OCI-LY7 (cell line): ENCODE measurements at regions not wholly inside any gene's neighbourhood (a gene's known extent, or its start where the extent isn't known, plus 50 kb on each side); places are given as distances from the start of the nearest gene placed in this dataset.

Experiments
- BruUV-seq: library from RNA; stranded (reverse); fragments of 400-500 nt; replicated peaks from 2 replicates; lab custom pipeline; 2021; lab: Mats Ljungman, UMichigan
- CTCF ChIA-PET: fragments of 300-600 bp; sonication (Branson Sonifier 250); formaldehyde crosslinking; loops from one replicate; lab custom pipeline; 2022; ENCODE audit warnings: antibody characterized with exemption; ENCODE audit not compliant: unreplicated experiment; lab: Charles Lee
- POLR2A ChIA-PET: fragments of 300-600 bp; sonication (Branson Sonifier 250); formaldehyde crosslinking; loops from one replicate; lab custom pipeline; 2022; ENCODE audit warnings: antibody characterized with exemption; lab: Charles Lee
- DNase-seq: peaks from one replicate; pipeline ENCODE4 v3.0.0-alpha.2; 2015; ENCODE audit warnings: low spot score
- H2AFZ ChIP-seq: fragments of 200-600 bp; sonication (generic), shearing (Covaris generic); 2 replicates; pipeline ENCODE4 v1.6.1; 2014; ENCODE audit warnings: mild to moderate bottlenecking, antibody characterized with exemption, low read length, moderate library complexity
- H3K27ac ChIP-seq: fragments of 200-600 bp; sonication (generic); 2 replicates; pipeline ENCODE4 v1.5.1; 2014; ENCODE audit warnings: mixed run types, low read depth, mild to moderate bottlenecking, moderate library complexity, low read length, inconsistent platforms; ENCODE audit not compliant: poor library complexity, severe bottlenecking
- H3K36me3 ChIP-seq: fragments of 200-600 bp; sonication (generic); 2 replicates; pipeline ENCODE4 v1.6.1; 2014; ENCODE audit warnings: mild to moderate bottlenecking, antibody characterized with exemption, low read length, moderate library complexity, mixed read lengths; ENCODE audit not compliant: insufficient read depth
- H3K4me1 ChIP-seq: fragments of 200-600 bp; sonication (generic); 2 replicates; pipeline ENCODE4 v1.5.1; 2014; ENCODE audit warnings: mild to moderate bottlenecking, low read length; ENCODE audit not compliant: insufficient read depth, poor library complexity, severe bottlenecking
- H3K4me2 ChIP-seq: fragments of 200-600 bp; sonication (generic); 2 replicates; pipeline ENCODE4 v1.6.1; 2014; ENCODE audit warnings: mild to moderate bottlenecking, low read length
- H3K4me3 ChIP-seq: fragments of 200-600 bp; sonication (generic); 2 replicates; pipeline ENCODE4 v1.5.1; 2014; ENCODE audit warnings: mild to moderate bottlenecking, low read depth, low read length; ENCODE audit not compliant: poor library complexity, severe bottlenecking
- H3K79me2 ChIP-seq: fragments of 200-600 bp; sonication (generic); 2 replicates; pipeline ENCODE4 v1.6.1; 2016; ENCODE audit warnings: low read depth, mild to moderate bottlenecking, low read length, moderate library complexity, mixed read lengths; ENCODE audit not compliant: insufficient read depth
- H3K9me2 ChIP-seq: fragments of 200-600 bp; sonication (generic); 2 replicates; pipeline ENCODE4 v1.6.1; 2016; ENCODE audit warnings: mild to moderate bottlenecking, low read length, mixed read lengths; ENCODE audit not compliant: insufficient read depth
- H3K9me3 ChIP-seq: fragments of 200-600 bp; sonication (generic); 2 replicates; pipeline ENCODE4 v1.6.1; 2014; ENCODE audit warnings: mild to moderate bottlenecking, mixed run types, low read length, mixed read lengths
- H4K20me1 ChIP-seq: fragments of 200-600 bp; sonication (generic); 2 replicates; pipeline ENCODE4 v1.6.1; 2014; ENCODE audit warnings: mild to moderate bottlenecking, antibody characterized with exemption, low read length, moderate library complexity, mixed read lengths; ENCODE audit not compliant: insufficient read depth
- EZH2phosphoT487 ChIP-seq: fragments of 200-600 bp; sonication (generic); IDR thresholded peaks from 2 replicates; pipeline ENCODE4 v1.6.1; 2018; ENCODE audit warnings: low read depth, borderline replicate concordance, mild to moderate bottlenecking, mixed run types, antibody characterized with exemption, low read length, moderate library complexity, mixed read lengths
- intact Hi-C: fragments of 100-400 bp; cut with micrococcal nuclease; formaldehyde crosslinking; loops from one replicate; pipeline ENCODE4 v1.10.0; 2022; ENCODE audit not compliant: unreplicated experiment
- TF ChIP-seq, protein P1 (sequence below): fragments of 200-600 bp; sonication (generic); conservative IDR thresholded peaks from 2 replicates; pipeline ENCODE4 v1.5.1; 2014; ENCODE audit warnings: mild to moderate bottlenecking, antibody characterized with exemption, low read length, moderate library complexity, mixed read lengths

DNA sequence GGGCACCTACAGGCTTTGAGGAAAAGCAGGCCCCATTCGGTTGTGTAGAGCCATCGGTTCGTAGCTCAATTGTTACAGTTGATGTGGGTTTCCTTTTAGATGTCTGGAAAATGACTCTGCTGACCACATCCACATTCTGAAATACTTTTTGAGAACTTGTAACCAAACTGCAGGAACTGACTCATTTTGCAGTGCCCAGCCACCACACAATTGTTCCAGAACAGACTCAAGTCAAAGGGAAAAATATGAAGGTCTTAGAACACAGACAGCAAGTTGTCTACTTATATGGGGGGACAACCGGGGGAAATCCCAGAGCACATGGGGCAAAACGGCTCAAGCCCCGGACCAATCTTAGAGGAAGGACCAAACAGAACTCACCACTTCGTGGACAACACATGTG is 557.6 kb upstream of the DIPK2B start:
- Histone ChIP-seq H3K4me2 (no peak overlapping the region), H3K4me3 (no peak overlapping the region), H3K36me3 (no peaks in the 10 kb centered on the region), H2AFZ (no peak overlapping the region), H3K9me2 (no peaks in the 10 kb centered on the region), H4K20me1 (no peaks in the 10 kb centered on the region), H3K27ac (no peak overlapping the region), H3K9me3 (no peaks in the 10 kb centered on the region), H3K79me2 (no peaks in the 10 kb centered on the region), H3K4me1 (no peaks in the 10 kb centered on the region)
- TF ChIP-seq, protein P1, sequence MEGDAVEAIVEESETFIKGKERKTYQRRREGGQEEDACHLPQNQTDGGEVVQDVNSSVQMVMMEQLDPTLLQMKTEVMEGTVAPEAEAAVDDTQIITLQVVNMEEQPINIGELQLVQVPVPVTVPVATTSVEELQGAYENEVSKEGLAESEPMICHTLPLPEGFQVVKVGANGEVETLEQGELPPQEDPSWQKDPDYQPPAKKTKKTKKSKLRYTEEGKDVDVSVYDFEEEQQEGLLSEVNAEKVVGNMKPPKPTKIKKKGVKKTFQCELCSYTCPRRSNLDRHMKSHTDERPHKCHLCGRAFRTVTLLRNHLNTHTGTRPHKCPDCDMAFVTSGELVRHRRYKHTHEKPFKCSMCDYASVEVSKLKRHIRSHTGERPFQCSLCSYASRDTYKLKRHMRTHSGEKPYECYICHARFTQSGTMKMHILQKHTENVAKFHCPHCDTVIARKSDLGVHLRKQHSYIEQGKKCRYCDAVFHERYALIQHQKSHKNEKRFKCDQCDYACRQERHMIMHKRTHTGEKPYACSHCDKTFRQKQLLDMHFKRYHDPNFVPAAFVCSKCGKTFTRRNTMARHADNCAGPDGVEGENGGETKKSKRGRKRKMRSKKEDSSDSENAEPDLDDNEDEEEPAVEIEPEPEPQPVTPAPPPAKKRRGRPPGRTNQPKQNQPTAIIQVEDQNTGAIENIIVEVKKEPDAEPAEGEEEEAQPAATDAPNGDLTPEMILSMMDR = no peak
- no peak for TF ChIP-seq EZH2phosphoT487
- no peak for DNase-seq
- ChIA-PET POLR2A (no interaction called here), CTCF (no interaction called here)
- BruUV-seq = no TSS peak
- intact Hi-C loops = no loop called here

- intact Hi-C loops = no loop called here
- no peaks in the 10 kb centered on the region for H3K9me2 ChIP-seq
- no peak for DNase-seq
- H2AFZ ChIP-seq = no peak overlapping the region
- ChIA-PET CTCF (no interaction called here), POLR2A (no interaction called here)
- H3K4me1 ChIP-seq = no peaks in the 10 kb centered on the region
- no peaks in the 10 kb centered on the region for H3K36me3 ChIP-seq
- no peaks in the 10 kb centered on the region for H4K20me1 ChIP-seq
- no TSS peak for BruUV-seq
- no peaks in the 10 kb centered on the region for H3K9me3 ChIP-seq
- no peak overlapping the region for H3K27ac ChIP-seq
- no peak overlapping the region for H3K4me3 ChIP-seq
- H3K79me2 ChIP-seq = no peaks in the 10 kb centered on the region
- H3K4me2 ChIP-seq = no peak overlapping the region
- TF ChIP-seq, protein P1 = no peak
- no peak for TF ChIP-seq EZH2phosphoT487
These were observed 556.6 kb upstream of the DIPK2B start for GRCh38 chrX:45757272-45757671.

- POLR2A ChIA-PET = no interaction called here
- Histone ChIP-seq H3K36me3 (no peaks in the 10 kb centered on the region), H3K9me2 (no peaks in the 10 kb centered on the region), H3K27ac (no peak overlapping the region), H3K4me2 (no peak overlapping the region), H2AFZ (no peak overlapping the region), H3K4me3 (no peak overlapping the region), H4K20me1 (no peaks in the 10 kb centered on the region), H3K9me3 (no peaks in the 10 kb centered on the region), H3K4me1 (no peaks in the 10 kb centered on the region), H3K79me2 (no peaks in the 10 kb centered on the region)
- TF ChIP-seq, protein P1 = no peak
- no peak for TF ChIP-seq EZH2phosphoT487
- CTCF ChIA-PET = no interaction called here
- intact Hi-C loops = no loop called here
- BruUV-seq = no TSS peak
- no peak for DNase-seq
These were observed 555.9 kb upstream of the DIPK2B start for GRCh38 chrX:45756557-45756956.
